NCI-H1092 treated with DMSO at 0.1 percent for 48 hours (cell line): ENCODE measurements at regions not wholly inside any gene's neighbourhood (a gene's known extent, or its start where the extent isn't known, plus 50 kb on each side); places are given as distances from the start of the nearest gene placed in this dataset.
A peak's percentile ranks its signal among the peaks of the same experiment; 100 is the strongest.
"Not testable (repeated sequence)": the region's sequence is repeated elsewhere in the genome, so short reads cannot be mapped to it uniquely, and the experiment has no call there.

ENCODE experiments used
- DNase-seq: peaks from one replicate; lab custom pipeline; 2025; lab: John Stamatoyannopoulos, UW

- peak; percentile 93 for DNase-seq
These were observed 1180.3 kb downstream of the TYW1 start for GRCh38 chr7:68176974-68177373.

GRCh38 chr7:68180761-68181160 lies 1184.1 kb downstream of the TYW1 start:
- no peak for DNase-seq

DNA sequence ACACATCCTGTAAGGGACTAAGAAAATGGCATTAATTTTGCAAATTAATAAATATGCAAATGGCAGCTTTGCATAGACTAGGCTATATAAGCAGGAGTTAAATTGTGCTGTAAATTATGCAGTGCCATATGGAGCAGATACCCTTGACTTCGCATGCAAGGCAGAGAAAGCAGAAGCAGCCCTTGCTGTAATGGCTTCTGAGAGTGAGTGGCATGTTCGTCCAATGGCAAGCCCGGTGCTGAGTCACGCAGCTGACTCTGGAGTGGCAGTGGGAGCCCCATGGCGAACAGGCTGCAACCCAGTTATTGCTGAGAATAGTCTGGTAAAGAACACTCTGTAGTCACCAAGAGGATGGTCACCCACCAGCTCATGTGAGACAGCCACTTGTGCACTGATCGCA lies 1186.5 kb downstream of the TYW1 start:
- no peak for DNase-seq

DNA sequence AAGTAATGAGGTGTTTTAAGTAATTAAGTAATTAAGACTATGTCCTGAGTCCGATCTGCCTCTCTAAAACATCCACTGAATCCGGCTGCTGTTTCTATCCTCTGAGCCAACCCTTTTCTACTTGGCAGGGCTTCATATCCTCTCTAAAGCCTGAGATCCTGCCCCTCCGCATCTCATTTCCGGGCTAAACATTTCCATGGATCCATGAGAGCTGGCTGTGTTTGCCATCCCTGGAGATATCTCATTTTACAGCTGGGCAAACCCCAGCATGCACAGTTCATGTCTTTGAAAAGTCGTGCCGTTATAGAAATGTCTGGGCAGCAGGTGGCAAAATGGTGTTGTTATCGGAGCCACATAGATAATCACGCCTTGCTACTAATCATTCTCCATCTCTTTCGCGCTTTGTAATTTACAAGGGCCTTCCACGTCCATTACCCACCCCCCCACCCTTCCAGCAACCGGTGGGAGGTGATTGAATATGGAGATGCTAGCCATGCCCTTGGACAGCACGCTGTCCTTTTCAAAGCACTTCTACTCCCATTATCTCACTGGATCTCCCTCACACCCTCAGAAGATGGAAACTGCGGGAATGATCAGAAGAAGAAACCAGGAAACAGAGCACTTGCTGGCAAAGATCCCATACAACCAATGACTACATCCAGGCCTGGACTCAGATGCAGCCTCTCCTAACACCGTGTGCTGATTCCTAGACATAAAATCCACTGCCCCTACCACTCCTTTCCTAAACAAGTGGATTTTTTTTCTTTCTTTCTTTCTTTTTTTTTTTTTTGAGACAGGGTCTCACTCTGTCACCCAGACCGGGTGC lies 1189.2 kb downstream of the TYW1 start:
- peak; percentile 98 for DNase-seq

GRCh38 chr7:68187532-68187931 lies 1190.9 kb downstream of the TYW1 start:
- no peak for DNase-seq

GRCh38 chr7:68192941-68193340 lies 1196.3 kb downstream of the TYW1 start:
- DNase-seq: no peak

- DNase-seq: not testable (repeated sequence)
These were observed 1199.0 kb downstream of the TYW1 start for GRCh38 chr7:68195642-68196041.

- DNase-seq: no peak
These were observed 1203.5 kb downstream of the TYW1 start for GRCh38 chr7:68200051-68200670.

DNA sequence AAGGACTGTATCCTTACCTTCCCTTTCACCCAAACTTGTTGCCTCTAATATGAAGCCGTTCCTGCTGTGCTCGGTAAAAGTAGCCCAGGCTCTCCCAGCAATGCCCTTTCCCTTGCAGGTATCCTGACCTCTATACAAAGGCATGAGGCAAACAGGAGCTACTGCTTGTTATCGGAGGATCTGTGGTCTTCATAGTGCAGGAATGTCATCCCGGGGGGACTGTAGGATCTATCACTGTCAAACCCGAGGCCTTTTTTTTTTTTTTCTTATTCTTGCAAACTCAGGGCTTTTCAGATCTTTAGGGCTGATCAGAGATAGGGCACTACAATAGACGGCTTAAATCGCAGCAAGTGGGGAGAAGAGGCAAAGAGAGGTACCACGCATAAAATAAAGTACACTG lies 1206.6 kb downstream of the TYW1 start:
- DNase-seq: no peak

DNA sequence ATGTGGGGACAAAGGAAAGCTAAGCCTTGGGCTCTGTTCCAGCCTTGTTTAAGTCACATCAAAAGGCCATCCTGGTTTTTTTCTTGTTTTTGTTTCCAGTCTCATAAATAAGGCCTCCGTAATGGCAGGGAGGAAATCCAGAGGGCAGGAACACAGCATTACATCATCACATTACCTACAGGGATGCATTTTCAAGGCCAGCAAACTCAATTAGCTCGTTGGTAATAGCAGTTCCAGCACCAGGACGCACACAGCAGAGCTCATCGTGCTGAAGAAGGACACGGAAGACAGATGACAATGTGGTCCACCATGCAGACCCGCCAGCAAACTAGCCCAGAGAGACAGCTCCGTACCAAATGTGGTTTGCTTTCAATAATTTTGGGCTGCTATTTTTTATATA lies 1209.2 kb downstream of the TYW1 start:
- no peak for DNase-seq

GRCh38 chr7:68206946-68207485 lies 1210.4 kb downstream of the TYW1 start:
- DNase-seq: no peak

DNA sequence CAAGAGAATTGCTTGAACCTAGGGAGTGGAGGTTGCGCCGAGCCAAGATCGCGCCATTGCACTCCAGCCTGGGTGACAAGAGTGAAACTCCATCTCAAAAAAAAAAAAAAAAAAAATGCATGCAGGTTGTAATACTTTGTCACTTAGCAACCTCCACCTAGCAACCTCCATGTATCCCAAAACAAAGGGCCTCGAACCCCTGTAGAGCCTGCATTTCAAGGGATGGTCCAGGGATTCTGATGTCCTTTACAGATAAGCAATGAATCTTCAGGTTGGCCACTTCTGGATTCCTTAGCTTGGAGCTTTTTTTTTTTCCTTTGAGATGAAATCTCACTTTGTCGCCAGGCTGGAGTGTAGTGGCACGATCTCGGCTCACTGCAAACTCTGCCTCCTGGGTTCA lies 1211.0 kb downstream of the TYW1 start:
- no peak for DNase-seq

DNA sequence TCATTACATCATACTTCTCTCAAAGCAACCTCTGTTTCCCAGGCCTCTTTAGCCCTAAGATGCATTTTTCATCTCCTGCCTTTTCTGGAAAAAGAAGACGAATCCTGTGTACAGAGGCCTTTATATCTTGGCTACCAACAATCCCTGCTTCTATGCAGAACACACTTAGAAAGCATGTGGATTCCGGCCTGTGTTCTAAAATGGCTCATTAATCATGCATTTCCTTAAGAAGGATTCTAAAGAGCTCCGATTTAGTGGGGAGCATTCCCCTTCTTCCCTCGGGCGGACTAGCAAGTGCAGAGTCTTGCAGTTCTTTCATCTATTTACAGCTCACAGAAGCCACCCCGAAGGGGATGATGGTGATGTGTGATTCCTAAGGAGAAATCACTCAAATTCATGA lies 1212.9 kb downstream of the TYW1 start:
- no peak for DNase-seq

- DNase-seq: no peak
These were observed 1217.2 kb downstream of the TYW1 start for GRCh38 chr7:68213838-68214237.

DNA sequence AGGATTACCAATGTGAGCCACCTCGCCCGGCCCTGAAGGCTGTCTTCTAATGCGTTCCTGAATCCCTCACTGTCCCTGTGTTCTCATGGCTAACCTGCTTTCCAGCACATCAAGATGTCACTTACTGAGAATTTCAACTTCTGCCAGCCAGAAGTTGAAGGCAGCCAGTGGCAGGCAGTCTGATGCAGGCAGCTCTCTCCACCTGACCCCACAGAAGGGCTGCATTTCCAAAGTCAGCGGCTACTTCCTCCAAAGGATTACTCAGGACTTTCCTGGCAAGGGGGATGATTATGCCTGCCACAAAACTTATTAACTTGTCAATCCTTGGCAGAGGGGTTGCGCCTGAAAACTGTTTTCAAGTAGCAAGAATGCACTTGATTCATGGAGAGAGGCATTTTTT lies 1219.4 kb downstream of the TYW1 start:
- no peak for DNase-seq

GRCh38 chr7:68217426-68217825 lies 1220.8 kb downstream of the TYW1 start:
- DNase-seq: no peak

DNA sequence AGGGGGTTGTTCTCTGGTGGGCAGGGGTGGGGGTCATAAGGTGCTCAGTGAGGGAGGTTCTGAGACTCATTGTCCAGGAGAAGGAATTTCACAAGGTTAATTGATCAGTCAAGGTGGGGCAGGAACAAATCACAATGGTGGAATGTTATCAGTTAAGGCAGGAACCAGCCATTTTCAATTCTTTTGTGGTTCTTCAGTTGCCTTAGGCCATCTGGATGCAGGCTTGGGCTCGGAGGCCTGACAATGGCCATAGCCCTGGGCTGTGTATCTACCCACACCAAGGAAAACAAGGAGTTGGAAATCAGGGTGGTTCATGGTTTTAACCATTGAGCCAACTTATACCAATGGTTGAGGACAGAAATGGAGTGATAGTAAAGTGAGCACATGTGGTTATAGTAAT lies 1221.8 kb downstream of the TYW1 start:
- DNase-seq: no peak

DNA sequence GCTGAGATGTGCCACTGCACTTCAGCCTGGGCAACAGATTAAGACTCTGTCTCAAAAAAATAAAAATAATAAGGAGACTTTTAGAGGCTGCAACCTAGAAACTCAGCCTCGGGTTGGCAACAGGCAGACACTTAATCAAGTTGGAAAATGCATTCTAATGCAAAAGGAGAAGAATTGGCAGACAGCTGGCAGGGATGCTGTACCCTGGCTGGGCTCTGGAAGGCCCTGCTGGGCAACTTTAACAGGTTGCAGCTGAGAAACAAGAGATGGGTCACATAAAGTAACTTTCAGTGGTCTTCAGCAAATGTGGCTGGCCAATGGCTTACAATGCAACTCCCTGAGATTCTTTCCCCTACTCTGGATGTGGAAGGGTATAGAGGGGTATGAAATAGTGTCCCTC lies 1225.7 kb downstream of the TYW1 start:
- no peak for DNase-seq

DNA sequence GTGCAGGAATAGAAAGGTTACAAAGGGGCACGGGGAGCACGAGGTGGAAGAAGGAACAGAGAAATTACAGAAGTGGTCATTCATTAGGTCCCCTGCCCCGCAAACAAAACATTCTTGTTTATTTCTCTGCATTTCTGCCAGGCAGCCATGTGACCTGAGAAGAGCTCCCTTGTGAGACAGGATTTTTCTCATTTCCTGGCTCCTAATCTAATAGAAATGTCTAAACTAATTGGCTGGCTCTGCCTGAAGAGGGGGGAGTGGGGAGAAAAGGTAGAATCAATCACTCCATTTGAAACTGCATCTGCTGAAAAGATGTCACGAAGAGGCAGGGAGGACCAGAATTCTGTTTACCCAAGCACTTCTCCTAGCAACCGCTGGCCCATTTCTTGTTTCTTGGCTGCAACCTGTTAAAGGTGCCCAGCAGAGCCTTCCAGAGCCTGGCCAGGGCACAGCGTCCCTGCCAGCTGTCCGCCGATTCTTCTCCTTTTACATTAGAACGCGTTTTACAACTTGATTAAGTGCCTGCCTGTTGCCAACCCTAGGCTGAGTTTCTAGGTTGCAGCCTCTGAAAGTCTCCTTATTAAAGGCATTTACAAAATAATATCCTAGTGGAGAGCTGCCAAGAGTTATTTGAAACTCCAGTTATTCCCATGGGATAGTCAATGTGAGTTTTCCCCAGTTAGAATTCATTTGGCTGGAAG lies 1227.6 kb downstream of the TYW1 start:
- peak; percentile 98 for DNase-seq

- DNase-seq: not testable (repeated sequence)
These were observed 1234.4 kb downstream of the TYW1 start for GRCh38 chr7:68231011-68231410.

- DNase-seq: no peak
These were observed 1239.3 kb downstream of the TYW1 start for GRCh38 chr7:68235937-68236336.

- DNase-seq: no peak
These were observed 1241.7 kb downstream of the TYW1 start for GRCh38 chr7:68238204-68238805.
